ENCODE measurements at regions not wholly inside any gene's neighbourhood (a gene's known extent, or its start where the extent isn't known, plus 50 kb on each side); places are given as distances from the start of the nearest gene placed in this dataset.

- TF ChIP-seq EZH2 (IDR thresholded peaks at IDR 0.05; ENCODE audit: insufficient read depth, low read length) (no peak), CTCF (IDR thresholded peaks at IDR 0.05; ENCODE audit: insufficient read depth, low read depth, low read length) (no peak)
- H3K9me3 ChIP-seq (ENCODE audit: insufficient read depth, low read depth, low read length), result peaks cover 3% of the 10 kb centered on the region
- H3K4me3 ChIP-seq (ENCODE audit: insufficient read depth, low read depth, low read length), result no peak overlapping the region
- Mint-ChIP-seq H3K36me3 (ENCODE audit: low read depth, unreplicated experiment) (no peaks in the 10 kb centered on the region), H3K4me3 (ENCODE audit: unreplicated experiment) (no peak overlapping the region), H3K27me3 (ENCODE audit: low read depth, unreplicated experiment) (peaks cover 2% of the 10 kb centered on the region), H3K4me1 (ENCODE audit: low read depth, unreplicated experiment) (peaks cover 13% of the 10 kb centered on the region), H3K9me3 (ENCODE audit: unreplicated experiment) (no peaks in the 10 kb centered on the region), H3K27ac (ENCODE audit: unreplicated experiment) (no peak overlapping the region)
- H3K4me1 ChIP-seq (ENCODE audit: insufficient read depth, low read length), result peaks cover 13% of the 10 kb centered on the region
- no peaks in the 10 kb centered on the region for H3K36me3 ChIP-seq (ENCODE audit: insufficient read depth, low read length)
- no peak overlapping the region for H3K4me2 ChIP-seq (ENCODE audit: low read length)
- FAIRE-seq (no peak), DNase-seq (ENCODE audit: low read depth) (no peak)
- peaks cover 5% of the 10 kb centered on the region for H3K27me3 ChIP-seq (ENCODE audit: insufficient read depth, low read length)
- H3K79me2 ChIP-seq (ENCODE audit: insufficient read depth, low read length), result no peaks in the 10 kb centered on the region
- no peak overlapping the region for H3K27ac ChIP-seq (ENCODE audit: low read depth, low read length)
- no peak overlapping the region for H3K9ac ChIP-seq (ENCODE audit: low read length)
- no peaks in the 10 kb centered on the region for H4K20me1 ChIP-seq (ENCODE audit: insufficient read depth, low read length)
- H2AFZ ChIP-seq (ENCODE audit: low read depth, low read length), result no peak overlapping the region
Observed at GRCh38 chr1:68319907-68320306, 87.6 kb upstream of the WLS start.

GRCh38 chr1:68317543-68317942, 85.2 kb upstream of the WLS start:
- Histone ChIP-seq H3K27me3 (ENCODE audit: insufficient read depth, low read length) (peaks cover 5% of the 10 kb centered on the region), H3K9ac (ENCODE audit: low read length) (no peak overlapping the region), H3K9me3 (ENCODE audit: insufficient read depth, low read depth, low read length) (peaks cover 3% of the 10 kb centered on the region), H3K4me3 (ENCODE audit: insufficient read depth, low read depth, low read length) (no peak overlapping the region), H4K20me1 (ENCODE audit: insufficient read depth, low read length) (no peaks in the 10 kb centered on the region), H3K27ac (ENCODE audit: low read depth, low read length) (no peak overlapping the region), H3K4me1 (ENCODE audit: insufficient read depth, low read length) (peaks cover 10% of the 10 kb centered on the region), H3K4me2 (ENCODE audit: low read length) (no peak overlapping the region), H3K79me2 (ENCODE audit: insufficient read depth, low read length) (no peaks in the 10 kb centered on the region), H3K36me3 (ENCODE audit: insufficient read depth, low read length) (no peaks in the 10 kb centered on the region), H2AFZ (ENCODE audit: low read depth, low read length) (no peak overlapping the region)
- no peaks in the 10 kb centered on the region for H3K9me3 Mint-ChIP-seq (ENCODE audit: unreplicated experiment)
- H3K4me3 Mint-ChIP-seq (ENCODE audit: unreplicated experiment), result no peak overlapping the region
- no peak for FAIRE-seq
- H3K4me1 Mint-ChIP-seq (ENCODE audit: low read depth, unreplicated experiment), result peaks cover 20% of the 10 kb centered on the region
- TF ChIP-seq EZH2 (IDR thresholded peaks at IDR 0.05; ENCODE audit: insufficient read depth, low read length) (no peak), CTCF (IDR thresholded peaks at IDR 0.05; ENCODE audit: insufficient read depth, low read depth, low read length) (no peak)
- peaks cover 2% of the 10 kb centered on the region for H3K27me3 Mint-ChIP-seq (ENCODE audit: low read depth, unreplicated experiment)
- H3K27ac Mint-ChIP-seq (ENCODE audit: unreplicated experiment), result no peak overlapping the region
- H3K36me3 Mint-ChIP-seq (ENCODE audit: low read depth, unreplicated experiment), result no peaks in the 10 kb centered on the region
- DNase-seq (ENCODE audit: low read depth), result no peak

GRCh38 chr1:68314151-68314780, 81.9 kb upstream of the WLS start:
- Mint-ChIP-seq H3K27me3 (ENCODE audit: low read depth, unreplicated experiment) (peaks cover 2% of the 10 kb centered on the region), H3K27ac (ENCODE audit: unreplicated experiment) (no peak overlapping the region), H3K36me3 (ENCODE audit: low read depth, unreplicated experiment) (no peaks in the 10 kb centered on the region), H3K4me1 (ENCODE audit: low read depth, unreplicated experiment) (peaks cover 15% of the 10 kb centered on the region), H3K9me3 (ENCODE audit: unreplicated experiment) (no peaks in the 10 kb centered on the region), H3K4me3 (ENCODE audit: unreplicated experiment) (no peak overlapping the region)
- no peak overlapping the region for H3K4me3 ChIP-seq (ENCODE audit: insufficient read depth, low read depth, low read length)
- H2AFZ ChIP-seq (ENCODE audit: low read depth, low read length), result no peak overlapping the region
- H3K9me3 ChIP-seq (ENCODE audit: insufficient read depth, low read depth, low read length), result peaks cover 3% of the 10 kb centered on the region
- FAIRE-seq (no peak), DNase-seq (ENCODE audit: low read depth) (no peak)
- peaks cover 5% of the 10 kb centered on the region for H3K27me3 ChIP-seq (ENCODE audit: insufficient read depth, low read length)
- H3K79me2 ChIP-seq (ENCODE audit: insufficient read depth, low read length), result no peaks in the 10 kb centered on the region
- peak overlapping the region; percentile 6 for H3K4me2 ChIP-seq (ENCODE audit: low read length)
- no peaks in the 10 kb centered on the region for H3K36me3 ChIP-seq (ENCODE audit: insufficient read depth, low read length)
- peaks cover 10% of the 10 kb centered on the region for H3K4me1 ChIP-seq (ENCODE audit: insufficient read depth, low read length)
- H3K9ac ChIP-seq (ENCODE audit: low read length), result no peak overlapping the region
- H3K27ac ChIP-seq (ENCODE audit: low read depth, low read length), result no peak overlapping the region
- no peak for TF ChIP-seq EZH2 (IDR thresholded peaks at IDR 0.05; ENCODE audit: insufficient read depth, low read length)
- no peak for TF ChIP-seq CTCF (IDR thresholded peaks at IDR 0.05; ENCODE audit: insufficient read depth, low read depth, low read length)
- no peaks in the 10 kb centered on the region for H4K20me1 ChIP-seq (ENCODE audit: insufficient read depth, low read length)

Data from astrocyte (in vitro differentiated cells and primary cell).